CD4-positive, alpha-beta memory T cell (primary cell): ENCODE measurements at regions not wholly inside any gene's neighbourhood (a gene's known extent, or its start where the extent isn't known, plus 50 kb on each side); places are given as distances from the start of the nearest gene placed in this dataset.

ENCODE experiments used
- CTCF ChIA-PET: fragments of 350-600 bp; sonication (Branson Sonifier 250); formaldehyde crosslinking; loops from one replicate; lab custom pipeline; 2021; ENCODE audit warnings: inconsistent platforms; ENCODE audit not compliant: partially characterized antibody; lab: Charles Lee
- POLR2A ChIA-PET: fragments of 350-600 bp; sonication (Branson Sonifier 250); formaldehyde crosslinking; loops from one replicate; lab custom pipeline; 2021; ENCODE audit not compliant: partially characterized antibody; lab: Charles Lee
- DNase-seq, 5 donors: peaks; one replicate each; pipeline versions ENCODE4 v3.0.0 to v3.0.0-alpha.2; 2020 to 2022; ENCODE audit warnings: mixed read lengths in 1 of 5
- H3K27ac ChIP-seq: one replicate; pipeline ENCODE4 v1.7.0; 2013; ENCODE audit warnings: low read depth, low read length
- H3K27me3 ChIP-seq: 2 replicates; pipeline ENCODE4 v1.7.0; 2013; ENCODE audit warnings: mild to moderate bottlenecking, low read length, moderate library complexity; ENCODE audit not compliant: insufficient read depth
- H3K36me3 ChIP-seq: 2 replicates; pipeline ENCODE4 v1.7.0; 2013; ENCODE audit warnings: mild to moderate bottlenecking, low read length, moderate library complexity; ENCODE audit not compliant: insufficient read depth
- H3K4me1 ChIP-seq: 2 replicates; pipeline ENCODE4 v1.7.0; 2013; ENCODE audit warnings: mild to moderate bottlenecking, low read length, moderate library complexity; ENCODE audit not compliant: insufficient read depth
- H3K4me3 ChIP-seq, 2 donors: one replicate each; pipeline ENCODE4 v1.7.0; 2013; ENCODE audit warnings: low read length in 2 of 2, mild to moderate bottlenecking in 1 of 2
- H3K9me3 ChIP-seq, 2 donors: one replicate each; pipeline ENCODE4 v1.7.0; 2013; ENCODE audit warnings: low read length in 2 of 2, control low read depth in 1 of 2; ENCODE audit not compliant: control insufficient read depth in 1 of 2
- H3K27ac Mint-ChIP-seq, 7 donors: one replicate each; pipeline ENCODE4 v1.8.0; 2020 to 2021; ENCODE audit warnings: mixed read lengths in 7 of 7, mild to moderate bottlenecking in 6 of 7, inconsistent platforms in 3 of 7, moderate library complexity in 3 of 7
- H3K27me3 Mint-ChIP-seq, 2 donors: one replicate each; pipeline ENCODE4 v1.8.0; 2020 to 2021; ENCODE audit warnings: mixed read lengths in 2 of 2
- H3K36me3 Mint-ChIP-seq, 2 donors: one replicate each; pipeline ENCODE4 v1.8.0; 2020 to 2021; ENCODE audit warnings: mixed read lengths in 2 of 2, inconsistent platforms in 1 of 2, mild to moderate bottlenecking in 1 of 2
- H3K4me1 Mint-ChIP-seq, 4 donors: one replicate each; pipeline ENCODE4 v1.8.0; 2020 to 2021; ENCODE audit warnings: mixed read lengths in 4 of 4, mild to moderate bottlenecking in 1 of 4
- H3K4me3 Mint-ChIP-seq, 8 donors: one replicate each; pipeline ENCODE4 v1.8.0; 2020 to 2021; ENCODE audit warnings: mixed read lengths in 8 of 8, mild to moderate bottlenecking in 7 of 8, moderate library complexity in 6 of 8, inconsistent platforms in 3 of 8
- H3K9me3 Mint-ChIP-seq, 8 donors: one replicate each; pipeline ENCODE4 v1.8.0; 2020 to 2021; ENCODE audit warnings: mixed read lengths in 8 of 8, mild to moderate bottlenecking in 5 of 8, inconsistent platforms in 3 of 8, moderate library complexity in 1 of 8
- intact Hi-C: fragments of 100-400 bp; cut with micrococcal nuclease; formaldehyde crosslinking; loops from one replicate; pipeline ENCODE4 v1.15.1; 2023

DNA sequence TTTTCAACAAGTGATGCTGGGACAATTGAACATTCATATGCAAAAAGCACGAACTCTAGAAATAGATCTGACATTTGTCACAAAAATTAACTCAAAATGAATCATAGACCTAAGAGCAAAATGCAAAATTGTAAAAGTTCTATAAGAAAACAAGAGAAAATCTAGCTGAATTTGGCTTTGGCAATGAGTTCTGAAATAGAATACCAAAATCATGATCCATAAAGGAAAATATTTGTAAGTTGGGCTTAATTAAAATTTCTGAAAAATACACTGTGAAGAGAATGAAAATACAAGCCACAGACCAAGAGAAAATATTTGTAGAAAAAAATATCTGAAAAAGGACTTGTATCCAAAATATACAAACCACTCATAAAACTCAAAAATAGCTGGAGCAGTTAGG lies 698.8 kb upstream of the CELF2 start:
- DNase-seq, result no peak

DNA sequence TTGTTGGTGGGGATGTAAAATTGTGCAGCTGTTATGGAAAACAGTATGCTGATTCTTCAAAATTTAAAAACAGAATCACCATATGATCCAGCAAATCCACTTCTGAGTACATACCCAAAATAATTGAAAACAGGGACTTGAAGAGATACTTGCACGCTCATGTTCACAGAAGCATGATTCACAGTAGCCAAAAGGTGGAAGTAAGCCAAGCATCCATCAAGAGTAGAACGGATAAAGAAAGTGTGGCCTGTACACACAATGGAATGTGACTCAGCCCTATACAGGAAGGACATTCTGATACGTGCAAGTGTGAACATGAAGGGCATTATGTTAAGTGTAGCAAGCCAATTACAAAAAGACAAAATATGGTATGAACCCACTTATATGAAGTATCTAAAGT lies 696.7 kb upstream of the CELF2 start:
- peaks cover 0 to 3% (median 0%) of the 10 kb centered on the region in 8 donors for H3K9me3 Mint-ChIP-seq

More for the DNA sequence above, 698.8 kb upstream of the CELF2 start:
- peaks cover 0 to 3% (median 0%) of the 10 kb centered on the region in 8 donors for H3K9me3 Mint-ChIP-seq
- H3K27me3 Mint-ChIP-seq, result peaks cover 0 to 7% of the 10 kb centered on the region in 2 donors
- no peaks in the 10 kb centered on the region for H3K9me3 ChIP-seq
- no peak overlapping the region for H3K27ac ChIP-seq
- H3K4me1 ChIP-seq, result no peaks in the 10 kb centered on the region
- no peak overlapping the region for H3K4me3 Mint-ChIP-seq
- H3K36me3 Mint-ChIP-seq, result no peaks in the 10 kb centered on the region
- intact Hi-C loops, result no loop called here
- no peak overlapping the region for H3K4me3 ChIP-seq
- CTCF ChIA-PET, result no interaction called here
- H3K27me3 ChIP-seq, result no peaks in the 10 kb centered on the region
- H3K36me3 ChIP-seq, result no peaks in the 10 kb centered on the region
- H3K4me1 Mint-ChIP-seq, result no peaks in the 10 kb centered on the region
- H3K27ac Mint-ChIP-seq, result no peak overlapping the region
- POLR2A ChIA-PET, result no interaction called here

DNA sequence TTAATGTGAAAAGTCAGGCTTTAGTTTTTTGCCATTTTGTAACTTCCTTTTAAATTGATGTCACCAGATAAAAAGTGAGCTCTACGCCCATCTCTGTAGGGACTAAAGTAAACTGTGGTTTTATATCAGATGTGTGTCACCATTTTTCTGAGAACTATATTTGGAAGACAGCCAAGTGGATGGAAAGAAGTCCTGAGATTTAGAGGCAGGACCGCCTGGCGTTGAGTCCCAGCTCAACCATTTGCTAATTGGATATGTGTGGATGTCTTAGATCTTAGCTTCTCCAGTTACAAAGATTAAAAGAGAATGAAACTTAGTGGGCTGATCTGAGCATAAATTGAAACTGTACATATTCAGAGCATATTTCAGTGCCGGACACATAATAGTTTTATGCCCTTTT lies 691.6 kb upstream of the CELF2 start:
- H3K4me1 ChIP-seq, result no peaks in the 10 kb centered on the region
- POLR2A ChIA-PET, result no interaction called here
- H3K27me3 Mint-ChIP-seq, result peaks cover 1 to 9% of the 10 kb centered on the region in 2 donors

More for the DNA sequence above, 696.7 kb upstream of the CELF2 start:
- POLR2A ChIA-PET, result no interaction called here
- Mint-ChIP-seq H3K36me3 (no peaks in the 10 kb centered on the region), H3K4me3 (no peak overlapping the region), H3K27ac (no peak overlapping the region), H3K4me1 (no peaks in the 10 kb centered on the region), H3K27me3 (peaks cover 0 to 7% of the 10 kb centered on the region in 2 donors)
- no peak for DNase-seq
- CTCF ChIA-PET, result no interaction called here
- Histone ChIP-seq H3K4me3 (no peak overlapping the region), H3K9me3 (no peaks in the 10 kb centered on the region), H3K27ac (no peak overlapping the region), H3K36me3 (no peaks in the 10 kb centered on the region), H3K4me1 (no peaks in the 10 kb centered on the region), H3K27me3 (no peaks in the 10 kb centered on the region)
- intact Hi-C loops, result no loop called here

DNA sequence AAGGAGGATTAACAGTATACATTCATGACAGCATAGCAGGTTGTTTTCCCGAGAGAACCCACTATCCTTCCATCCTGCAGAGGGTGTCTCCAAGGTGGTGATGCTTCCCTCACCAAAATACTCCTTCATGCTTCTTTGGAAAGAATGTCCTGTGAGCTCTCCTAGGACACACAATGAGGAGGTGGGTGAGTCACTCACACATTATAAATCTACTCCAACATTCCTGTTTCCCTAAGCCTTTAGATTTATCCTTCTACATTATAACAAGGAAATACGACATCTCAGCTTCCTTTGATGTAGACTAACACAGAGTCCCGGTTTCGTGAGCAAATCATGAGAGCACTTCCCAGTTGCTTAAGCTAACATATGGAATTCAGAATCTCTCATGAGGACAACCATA lies 689.7 kb upstream of the CELF2 start:
- intact Hi-C loops, result no loop called here
- Histone ChIP-seq H3K27ac (no peak overlapping the region), H3K4me3 (no peak overlapping the region), H3K27me3 (no peaks in the 10 kb centered on the region), H3K9me3 (no peaks in the 10 kb centered on the region), H3K36me3 (no peaks in the 10 kb centered on the region), H3K4me1 (no peaks in the 10 kb centered on the region)
- no peaks in the 10 kb centered on the region for H3K4me1 Mint-ChIP-seq
- POLR2A ChIA-PET, result no interaction called here
- peaks cover 1 to 5% of the 10 kb centered on the region in 2 donors for H3K27me3 Mint-ChIP-seq
- H3K36me3 Mint-ChIP-seq, result no peaks in the 10 kb centered on the region
- no peaks in the 10 kb centered on the region for H3K9me3 Mint-ChIP-seq
- no peak overlapping the region for H3K27ac Mint-ChIP-seq
- CTCF ChIA-PET, result no interaction called here
- no peak overlapping the region for H3K4me3 Mint-ChIP-seq
- DNase-seq, result no peak

More for the DNA sequence above, 691.6 kb upstream of the CELF2 start:
- CTCF ChIA-PET, result no interaction called here
- H3K4me3 ChIP-seq, result no peak overlapping the region
- no peaks in the 10 kb centered on the region for H3K27me3 ChIP-seq
- Mint-ChIP-seq H3K4me3 (no peak overlapping the region), H3K27ac (no peak overlapping the region), H3K9me3 (peaks cover 0 to 1% (median 0%) of the 10 kb centered on the region in 8 donors), H3K36me3 (no peaks in the 10 kb centered on the region), H3K4me1 (no peaks in the 10 kb centered on the region)
- H3K27ac ChIP-seq, result no peak overlapping the region
- H3K36me3 ChIP-seq, result no peaks in the 10 kb centered on the region
- intact Hi-C loops, result no loop called here
- no peak for DNase-seq
- H3K9me3 ChIP-seq, result no peaks in the 10 kb centered on the region

DNA sequence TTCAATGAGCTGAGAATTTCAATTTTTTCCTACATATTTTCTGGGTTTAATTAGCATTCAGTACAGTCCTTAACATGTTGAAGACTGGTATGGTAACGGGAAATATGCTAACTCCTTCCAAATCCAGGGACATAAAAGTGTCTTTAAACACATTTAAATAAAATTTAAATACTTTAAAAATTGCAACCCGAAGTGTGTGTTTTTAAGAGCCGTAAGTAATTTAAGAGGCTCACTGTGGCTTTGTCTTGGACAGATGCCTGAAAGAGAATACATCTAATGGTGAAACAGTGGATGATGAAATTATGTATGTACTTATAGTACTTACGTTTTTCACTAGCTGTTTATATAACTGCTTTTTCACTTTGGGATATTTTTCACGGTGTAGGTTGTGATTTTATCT lies 687.3 kb upstream of the CELF2 start:
- no peaks in the 10 kb centered on the region for H3K36me3 ChIP-seq
- no peak for DNase-seq
- no peak overlapping the region for H3K4me3 Mint-ChIP-seq
- H3K4me3 ChIP-seq, result no peak overlapping the region
- no peaks in the 10 kb centered on the region for H3K4me1 Mint-ChIP-seq
- H3K27me3 ChIP-seq, result no peaks in the 10 kb centered on the region
- no peaks in the 10 kb centered on the region for H3K9me3 ChIP-seq
- H3K27ac ChIP-seq, result no peak overlapping the region
- no peaks in the 10 kb centered on the region for H3K36me3 Mint-ChIP-seq
- H3K27me3 Mint-ChIP-seq, result peaks cover 6 to 10% of the 10 kb centered on the region in 2 donors
- H3K4me1 ChIP-seq, result no peaks in the 10 kb centered on the region
- ChIA-PET CTCF (no interaction called here), POLR2A (no interaction called here)
- H3K27ac Mint-ChIP-seq, result no peak overlapping the region
- intact Hi-C loops, result no loop called here
- peaks cover 0 to 3% (median 0%) of the 10 kb centered on the region in 8 donors for H3K9me3 Mint-ChIP-seq

DNA sequence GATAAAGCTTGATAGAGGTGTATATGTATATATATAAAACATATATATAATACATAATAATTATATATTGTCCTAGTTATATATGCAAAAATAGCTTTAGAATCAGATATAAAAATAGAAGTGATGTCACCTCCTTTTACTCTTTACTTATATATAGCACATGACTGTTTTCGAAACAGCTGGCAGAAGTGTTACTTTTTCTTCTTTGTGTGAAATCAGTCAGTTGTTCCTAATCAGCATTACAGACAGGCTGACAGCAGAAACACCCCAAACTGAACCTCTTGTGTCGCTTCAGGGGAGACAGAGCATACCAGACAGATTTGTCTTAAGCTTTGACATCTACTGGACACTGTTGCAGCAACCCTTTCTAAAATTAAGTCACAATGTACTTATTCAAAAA lies 684.9 kb upstream of the CELF2 start:
- ChIA-PET CTCF (no interaction called here), POLR2A (no interaction called here)
- Mint-ChIP-seq H3K9me3 (peaks cover 0 to 3% (median 0%) of the 10 kb centered on the region in 8 donors), H3K27me3 (peaks cover 6 to 11% of the 10 kb centered on the region in 2 donors), H3K4me3 (no peak overlapping the region), H3K27ac (no peak overlapping the region), H3K4me1 (no peaks in the 10 kb centered on the region), H3K36me3 (no peaks in the 10 kb centered on the region)
- Histone ChIP-seq H3K27ac (no peak overlapping the region), H3K4me3 (no peak overlapping the region), H3K4me1 (no peaks in the 10 kb centered on the region), H3K36me3 (no peaks in the 10 kb centered on the region), H3K9me3 (no peaks in the 10 kb centered on the region), H3K27me3 (no peaks in the 10 kb centered on the region)
- intact Hi-C loops, result no loop called here
- no peak for DNase-seq

DNA sequence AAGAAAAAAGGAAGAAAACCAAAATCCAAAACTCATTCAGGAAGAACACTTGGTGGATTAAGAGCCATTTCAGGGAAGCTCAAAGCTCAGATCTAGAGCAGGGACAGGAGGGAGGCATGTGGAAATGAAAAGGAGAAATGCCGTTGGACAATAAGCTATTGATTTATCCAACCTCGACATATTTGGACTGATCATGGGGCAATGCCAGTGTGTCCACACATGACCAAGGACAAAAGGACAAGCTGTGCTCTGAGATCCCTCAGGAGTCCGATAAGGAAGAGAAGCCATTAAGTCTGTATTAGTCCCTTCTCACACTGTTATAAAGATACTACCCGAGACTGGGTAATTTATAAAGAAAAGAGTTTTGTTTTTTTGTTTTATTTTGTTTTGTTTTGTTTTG lies 684.0 kb upstream of the CELF2 start:
- intact Hi-C loops, result no loop called here
- Mint-ChIP-seq H3K4me1 (no peaks in the 10 kb centered on the region), H3K9me3 (peaks cover 0 to 3% (median 0%) of the 10 kb centered on the region in 8 donors), H3K27me3 (peaks cover 6 to 7% of the 10 kb centered on the region in 2 donors), H3K27ac (peak overlapping the region in 1 of 7 donors; percentile 0), H3K4me3 (no peak overlapping the region), H3K36me3 (no peaks in the 10 kb centered on the region)
- Histone ChIP-seq H3K36me3 (no peaks in the 10 kb centered on the region), H3K4me3 (no peak overlapping the region), H3K27me3 (no peaks in the 10 kb centered on the region), H3K9me3 (no peaks in the 10 kb centered on the region), H3K4me1 (no peaks in the 10 kb centered on the region), H3K27ac (no peak overlapping the region)
- POLR2A ChIA-PET, result no interaction called here
- DNase-seq, result no peak
- CTCF ChIA-PET, result no interaction called here

DNA sequence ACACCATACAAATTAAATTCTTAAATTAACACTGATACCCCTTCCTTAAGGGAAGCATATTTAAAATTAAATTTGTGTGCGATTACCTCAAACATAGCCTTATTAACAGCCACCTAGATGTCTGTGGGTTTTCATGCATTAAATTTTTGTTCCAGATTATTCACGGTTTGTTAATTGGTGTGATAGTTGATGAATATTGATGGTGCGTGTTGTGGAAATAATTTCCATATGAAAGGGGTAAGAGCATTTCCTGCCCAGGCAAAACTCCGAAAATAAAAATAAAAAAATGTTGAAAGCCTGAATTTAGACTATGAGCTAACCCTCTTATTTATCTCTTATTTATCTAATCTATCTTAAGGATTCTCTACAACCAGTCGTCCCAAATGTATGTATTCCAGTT lies 679.3 kb upstream of the CELF2 start:
- no peaks in the 10 kb centered on the region for H3K4me1 Mint-ChIP-seq
- no peak overlapping the region for H3K27ac ChIP-seq
- no peaks in the 10 kb centered on the region for H3K36me3 Mint-ChIP-seq
- H3K27ac Mint-ChIP-seq, result no peak overlapping the region
- no peaks in the 10 kb centered on the region for H3K27me3 ChIP-seq
- no peaks in the 10 kb centered on the region for H3K36me3 ChIP-seq
- CTCF ChIA-PET, result no interaction called here
- H3K4me1 ChIP-seq, result no peaks in the 10 kb centered on the region
- H3K9me3 ChIP-seq, result no peaks in the 10 kb centered on the region
- no peak overlapping the region for H3K4me3 ChIP-seq
- H3K27me3 Mint-ChIP-seq, result peaks cover 2 to 11% of the 10 kb centered on the region in 2 donors
- no peak for DNase-seq
- intact Hi-C loops, result no loop called here
- H3K4me3 Mint-ChIP-seq, result no peak overlapping the region
- peaks cover 0 to 3% (median 0%) of the 10 kb centered on the region in 8 donors for H3K9me3 Mint-ChIP-seq
- POLR2A ChIA-PET, result no interaction called here
